ACHN (cell line): ENCODE measurements at regions not wholly inside any gene's neighbourhood (a gene's known extent, or its start where the extent isn't known, plus 50 kb on each side); places are given as distances from the start of the nearest gene placed in this dataset.
"Not testable (repeated sequence)": the region's sequence is repeated elsewhere in the genome, so short reads cannot be mapped to it uniquely, and the experiment has no call there.

Source experiments
- DNase-seq: peaks from one replicate; pipeline ENCODE4 v3.0.0-alpha.2; 2015
- in situ Hi-C: cut with HindIII; loops from 2 replicates; pipeline ENCODE4 v1.10.0; 2017; ENCODE audit warnings: low sequenced_read_pairs, low pct_ligation_motif_present, low pct_unique_long_range_greater_than_20kb

DNA sequence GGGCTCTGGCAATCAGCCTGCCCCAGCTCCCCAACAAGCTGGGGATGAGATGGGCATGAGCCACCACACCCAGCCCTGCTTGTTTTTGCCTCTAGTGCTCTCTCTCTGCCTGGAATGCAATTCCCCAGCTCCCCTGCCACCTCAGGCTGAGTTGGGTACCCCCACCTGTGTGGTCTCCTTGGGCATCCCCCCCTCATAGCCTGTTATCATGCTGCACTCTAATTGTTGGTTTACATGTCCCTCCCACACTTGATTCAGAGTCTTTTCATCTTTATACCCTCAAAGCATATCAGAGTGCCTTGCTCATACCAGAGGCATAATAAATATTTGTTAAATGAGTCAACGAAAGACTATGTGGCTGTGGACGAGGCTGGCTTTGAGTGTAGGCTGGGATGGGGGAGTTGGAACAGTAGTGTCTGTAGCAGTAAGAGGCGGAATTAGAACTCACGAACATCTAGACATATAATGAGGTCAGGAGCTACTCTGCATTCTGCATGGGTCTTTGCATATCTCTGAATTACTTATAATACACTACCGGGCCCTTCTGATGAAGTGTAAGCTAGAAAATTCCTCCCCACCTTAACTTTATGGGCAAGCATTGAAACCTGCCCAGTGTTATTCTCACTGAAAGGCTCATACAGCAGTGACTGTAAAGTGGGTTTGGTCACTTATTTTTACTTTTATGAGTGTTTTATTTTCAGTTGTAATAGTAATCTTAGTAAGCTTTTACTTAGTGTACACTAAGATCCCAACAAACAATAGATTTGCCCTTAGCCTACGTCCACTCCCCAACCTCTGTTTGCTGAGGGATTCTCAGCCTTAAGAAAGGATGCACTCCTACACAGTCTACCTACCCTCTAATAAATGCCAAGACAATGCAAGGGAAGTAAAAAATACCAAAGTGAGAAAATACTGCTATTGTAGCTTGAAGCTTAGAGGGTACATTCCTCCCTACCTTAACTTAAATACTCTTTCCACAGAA lies 58.7 kb downstream of the EDN1 start:
- in situ Hi-C loops: no loop called here

GRCh38 chr6:12350644-12351170 lies 60.5 kb downstream of the EDN1 start:
- in situ Hi-C loops: no loop called here
- no peak for DNase-seq

More for the DNA sequence above, 58.7 kb downstream of the EDN1 start:
- DNase-seq: peak; percentile 87

- DNase-seq: no peak
- in situ Hi-C loops: no loop called here
These were observed 61.5 kb downstream of the EDN1 start for GRCh38 chr6:12351672-12352071.

DNA sequence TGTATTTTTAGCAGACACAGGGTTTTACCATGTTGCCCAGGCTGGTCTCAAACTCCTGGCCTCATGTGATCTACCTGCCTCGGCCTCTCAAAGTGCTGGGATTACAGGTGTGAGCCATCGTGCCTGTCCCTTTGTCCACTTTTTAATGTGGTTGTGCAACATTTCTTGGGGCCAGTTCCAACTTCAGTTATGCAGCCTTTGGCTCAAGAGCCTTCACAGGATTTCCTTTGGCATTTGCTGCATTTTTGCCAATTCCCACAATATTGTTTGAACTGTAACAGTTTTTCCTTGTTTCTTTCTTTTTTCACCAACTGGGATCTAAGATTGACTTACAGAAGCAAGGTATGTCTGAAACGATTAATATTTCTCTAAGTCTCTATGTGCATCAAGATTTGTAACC lies 63.6 kb downstream of the EDN1 start:
- in situ Hi-C loops: no loop called here
- DNase-seq: no peak

DNA sequence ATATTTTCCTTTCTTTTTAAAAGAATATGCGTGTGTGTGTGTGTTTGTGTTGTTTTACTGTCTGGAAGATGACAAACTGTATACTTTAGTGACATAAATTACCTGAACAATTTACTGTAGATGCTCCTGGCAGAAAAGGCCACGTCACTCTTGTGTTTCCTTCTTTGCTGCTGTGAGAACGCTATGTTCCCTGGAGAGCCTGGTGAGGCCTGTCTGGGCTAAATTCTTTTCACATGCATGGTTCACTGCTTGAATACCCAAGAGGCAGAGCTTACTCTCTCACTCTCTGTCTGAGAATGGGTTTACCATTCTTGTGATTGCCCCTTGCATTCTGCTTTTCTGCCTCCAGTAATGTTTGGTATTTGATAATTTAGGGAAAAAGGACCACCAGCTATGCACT lies 64.3 kb downstream of the EDN1 start:
- in situ Hi-C loops: no loop called here
- peak; percentile 39 for DNase-seq

DNA sequence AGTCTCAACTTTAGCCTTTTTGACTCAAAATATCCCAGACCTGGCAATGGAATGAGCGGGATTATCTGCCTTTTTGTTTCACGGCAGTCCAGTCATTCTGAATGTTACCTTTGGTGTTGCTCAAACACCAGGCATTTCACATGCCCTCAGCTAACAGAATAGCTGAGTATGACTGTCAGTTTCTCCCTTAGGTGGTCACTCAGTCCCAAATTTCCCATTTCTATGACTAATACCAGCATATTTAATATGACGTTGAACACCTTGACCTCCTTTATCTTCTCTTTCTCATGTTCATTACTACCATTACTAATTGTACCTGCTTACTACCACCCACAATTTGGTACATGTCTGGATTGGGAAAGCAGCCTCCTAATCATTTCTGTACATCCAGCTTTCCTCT lies 65.2 kb downstream of the EDN1 start:
- in situ Hi-C loops: no loop called here
- DNase-seq: no peak

GRCh38 chr6:12356431-12356830 lies 66.3 kb downstream of the EDN1 start:
- in situ Hi-C loops: no loop called here
- no peak for DNase-seq

DNA sequence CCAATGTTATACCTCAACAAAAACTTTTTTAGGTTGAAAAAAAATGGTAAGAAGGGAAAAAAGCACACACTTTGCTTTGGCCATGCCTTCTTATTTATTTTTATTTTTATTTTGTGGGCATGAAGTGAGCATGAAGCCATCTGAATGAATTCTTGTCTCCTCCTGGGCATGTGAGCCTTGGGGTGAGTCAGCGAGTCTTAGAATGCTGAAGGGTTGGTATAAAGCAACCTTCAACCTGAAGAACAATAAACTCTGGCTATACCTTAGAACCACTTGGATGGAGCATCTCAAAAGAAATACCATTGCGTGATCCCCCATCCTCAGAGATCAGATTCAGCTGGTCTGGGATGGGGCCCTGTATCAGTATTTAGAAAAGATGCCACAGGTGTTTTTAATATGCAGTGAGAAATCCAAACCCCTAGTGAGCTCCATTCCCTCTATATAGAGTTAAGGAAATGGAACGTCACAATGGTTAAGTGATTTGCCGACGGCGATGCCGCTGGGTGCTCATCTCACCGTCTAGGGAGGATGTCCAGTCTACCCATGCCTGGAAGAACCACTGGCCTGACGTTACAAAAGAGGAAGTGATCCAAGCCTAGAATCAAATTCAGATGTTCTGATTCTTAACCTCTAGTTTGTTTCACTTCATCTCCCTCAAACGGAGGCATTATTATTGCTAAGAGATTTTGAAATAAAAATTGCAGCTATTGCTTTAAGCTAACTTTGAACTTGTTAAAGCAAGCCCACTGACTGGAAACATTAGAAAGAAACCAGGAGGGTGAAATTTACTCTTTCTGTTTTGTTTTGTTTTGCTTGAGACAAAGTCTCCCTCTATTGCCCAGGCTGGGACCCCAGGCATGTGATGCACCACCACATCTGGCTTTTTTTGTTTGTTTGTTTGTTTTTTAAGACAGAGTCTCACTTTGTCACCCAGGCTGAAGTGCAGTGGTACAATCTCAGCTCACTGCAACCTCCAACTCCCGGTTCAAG lies 67.1 kb downstream of the EDN1 start:
- in situ Hi-C loops: no loop called here
- DNase-seq: no peak

GRCh38 chr6:12359036-12359435 lies 68.9 kb downstream of the EDN1 start:
- DNase-seq: no peak
- in situ Hi-C loops: no loop called here

DNA sequence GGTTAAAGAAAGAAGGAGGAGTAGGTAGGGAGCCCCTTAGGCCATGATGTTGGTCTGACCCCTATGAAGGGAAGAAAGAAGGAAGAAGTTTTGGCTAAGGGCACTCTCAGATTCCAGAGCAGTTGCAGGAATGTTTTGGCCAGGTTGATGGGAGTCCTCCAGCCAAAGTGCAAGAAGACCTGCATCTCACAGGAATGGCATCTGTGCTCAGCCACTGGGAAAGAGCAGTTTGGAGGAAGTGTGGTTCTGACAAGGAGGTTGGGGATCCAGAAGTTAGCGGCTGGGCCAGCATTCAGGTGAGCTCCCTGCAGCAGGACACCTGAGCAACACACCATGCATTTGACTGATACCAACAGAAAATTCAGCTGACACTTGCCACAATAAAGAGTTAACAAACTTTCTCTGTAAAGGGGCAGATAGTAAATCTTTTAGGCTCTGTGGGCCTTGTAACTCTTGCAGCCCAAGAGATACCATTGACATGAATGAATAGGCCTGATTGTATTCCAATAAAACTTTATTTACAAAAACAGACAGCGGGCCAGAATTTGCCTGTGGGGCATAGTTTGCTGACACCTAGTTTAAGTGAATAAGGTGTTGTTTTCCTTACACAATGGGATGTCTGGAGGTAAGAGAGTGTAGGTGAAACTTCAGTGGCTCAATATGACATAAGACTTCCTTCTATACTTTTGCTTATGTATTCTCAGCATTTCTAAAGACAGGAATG lies 71.0 kb downstream of the EDN1 start:
- in situ Hi-C loops: no loop called here
- DNase-seq: no peak

GRCh38 chr6:12363277-12363650 lies 73.1 kb downstream of the EDN1 start:
- in situ Hi-C loops, DNase-seq: not testable (repeated sequence)

DNA sequence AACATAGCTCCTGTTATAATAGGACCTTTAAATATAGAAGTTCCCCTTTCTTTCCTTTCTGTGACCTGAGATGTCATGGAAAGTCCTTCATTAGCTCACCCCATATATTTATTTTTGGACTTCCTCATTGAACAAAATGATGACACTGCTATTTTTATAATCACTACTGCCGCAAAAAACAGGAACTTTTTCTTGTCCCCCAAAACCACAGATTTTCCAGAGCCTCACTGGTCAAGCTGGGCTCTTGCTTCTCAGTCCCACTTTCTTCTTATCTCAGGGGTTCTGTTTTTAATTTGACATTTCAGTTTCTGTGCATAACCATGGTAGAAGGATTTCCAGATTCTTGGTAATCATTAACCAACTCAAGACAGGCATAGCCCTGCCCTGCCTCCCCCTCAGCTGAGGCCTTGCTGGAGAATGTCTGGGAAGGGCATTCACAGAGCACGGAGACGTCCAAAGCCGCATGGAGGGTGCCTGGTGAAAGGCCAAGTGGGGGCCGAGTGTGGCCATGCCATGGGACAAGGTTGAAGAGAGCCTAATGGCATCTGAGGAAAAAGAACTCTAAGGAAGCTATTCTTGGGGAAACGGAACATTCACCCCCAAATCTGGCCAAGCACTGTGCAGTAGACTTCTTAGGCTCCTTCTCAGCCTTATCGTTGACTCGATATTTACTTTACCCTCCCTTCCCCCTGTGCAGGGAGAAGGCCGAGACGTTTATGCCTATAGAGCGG lies 73.7 kb downstream of the EDN1 start:
- DNase-seq: peak; percentile 74
- in situ Hi-C loops: no loop called here

DNA sequence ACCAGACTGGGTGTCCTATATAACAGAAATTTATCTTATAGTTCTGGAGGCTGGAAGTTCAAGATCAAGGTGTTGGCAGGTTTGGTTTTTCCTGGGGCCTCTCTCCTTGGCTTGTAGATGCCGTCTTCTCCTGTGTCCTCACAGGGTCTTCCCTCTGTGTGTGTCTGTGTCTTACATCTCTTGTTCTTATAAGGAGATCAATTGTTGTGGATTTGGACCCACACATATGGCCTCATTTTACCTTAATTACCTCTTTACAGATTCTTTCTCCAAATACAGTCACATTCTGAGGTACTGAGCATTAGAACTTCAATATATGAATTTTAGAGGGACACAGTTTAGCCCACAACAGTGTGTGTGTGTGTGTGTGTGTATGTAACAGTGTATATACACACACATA lies 74.5 kb downstream of the EDN1 start:
- in situ Hi-C loops: no loop called here
- DNase-seq: no peak

DNA sequence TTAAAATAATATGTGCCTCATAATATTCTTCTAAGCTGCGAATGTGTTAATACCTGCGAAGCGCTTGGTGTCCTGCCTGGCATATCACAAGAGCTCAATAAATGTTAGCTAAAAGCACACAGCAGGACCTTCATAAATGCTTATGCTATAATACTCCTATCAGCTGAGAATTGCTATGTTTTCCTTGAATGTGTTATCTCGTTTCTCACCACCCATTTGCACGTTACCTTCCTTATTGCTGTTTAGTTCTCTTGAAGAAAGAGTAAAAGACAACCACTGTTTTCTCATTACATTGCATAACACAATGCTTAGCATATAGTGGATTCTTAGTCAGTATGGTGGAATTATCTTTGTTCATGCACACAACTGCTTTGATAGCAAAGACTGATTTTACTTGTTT lies 76.6 kb downstream of the EDN1 start:
- DNase-seq: no peak
- in situ Hi-C loops: no loop called here

DNA sequence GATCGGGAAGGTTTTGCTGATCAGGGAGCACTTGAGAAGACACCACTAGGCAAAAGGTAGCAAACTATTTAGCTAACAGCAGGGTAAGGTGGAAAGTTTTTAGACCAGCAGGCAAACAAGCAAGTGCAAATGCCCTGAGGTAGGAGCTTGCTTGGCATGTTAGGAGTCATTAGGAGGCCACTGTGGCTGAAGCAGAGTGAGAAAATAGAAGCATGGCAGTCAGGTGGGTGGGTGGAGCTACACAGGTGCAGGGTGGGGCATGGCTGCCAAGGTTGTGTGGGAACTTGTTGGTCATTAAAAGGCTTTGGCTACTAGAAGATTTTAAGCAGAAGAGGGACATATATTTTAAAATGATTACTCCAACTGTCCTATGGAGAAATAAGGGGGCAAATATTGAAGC lies 77.3 kb downstream of the EDN1 start:
- DNase-seq: no peak
- in situ Hi-C loops: no loop called here

DNA sequence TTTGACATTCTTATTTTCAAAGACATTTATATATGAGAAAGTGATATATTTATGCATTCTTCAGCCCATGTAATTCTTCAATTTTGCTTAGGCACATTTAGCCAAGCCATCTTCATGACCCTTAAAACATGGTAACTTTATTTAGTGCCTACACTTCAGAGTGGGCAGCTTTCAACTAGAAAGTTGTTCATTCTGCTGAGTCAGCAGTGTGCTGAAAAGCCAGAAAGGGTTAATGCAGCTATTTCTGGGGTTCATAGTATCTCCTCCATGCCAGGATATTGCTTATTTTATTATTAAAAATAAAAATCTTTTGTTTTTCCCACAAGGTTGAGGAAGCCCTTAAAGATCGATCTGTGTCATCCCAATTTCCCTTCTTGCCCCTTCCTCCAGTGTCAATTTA lies 79.2 kb downstream of the EDN1 start:
- no peak for DNase-seq
- in situ Hi-C loops: no loop called here

GRCh38 chr6:12369781-12370262 lies 79.7 kb downstream of the EDN1 start:
- DNase-seq: no peak
- in situ Hi-C loops: no loop called here

DNA sequence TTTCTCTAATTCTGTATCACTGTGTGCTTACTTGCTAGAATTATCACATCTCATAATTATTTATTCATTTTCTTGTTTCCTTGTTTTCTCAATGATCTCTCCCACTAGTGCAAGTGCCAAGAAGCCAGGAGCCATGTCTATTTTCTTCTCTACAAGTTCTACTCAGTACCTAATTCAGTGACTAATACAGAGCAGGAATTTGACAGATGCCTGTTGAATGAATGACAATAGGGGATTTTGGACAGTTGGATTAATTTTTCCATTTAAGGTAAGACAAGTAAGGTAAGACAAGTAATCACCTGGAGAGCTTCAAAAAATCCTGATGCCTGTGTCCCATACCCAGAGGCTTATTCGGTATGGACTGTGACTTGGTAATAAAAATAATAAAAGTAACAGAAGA lies 81.0 kb downstream of the EDN1 start:
- in situ Hi-C loops: no loop called here
- DNase-seq: no peak
